PC-3 (cell line): ENCODE measurements at regions not wholly inside any gene's neighbourhood (a gene's known extent, or its start where the extent isn't known, plus 50 kb on each side); places are given as distances from the start of the nearest gene placed in this dataset.

Source experiments
- ATAC-seq: fragments of 200-7000 bp; cut with Tn5 transposase; 2 replicates; pipeline ENCODE4 v1.9.1; 2020; ENCODE audit warnings: mild to moderate bottlenecking, moderate library complexity
- BruUV-seq: library from RNA; stranded (reverse); fragments of 400-500 nt; replicated peaks from 2 replicates; lab custom pipeline; 2021; lab: Mats Ljungman, UMichigan
- CTCF ChIA-PET: fragments of 300-600 bp; sonication (Branson Sonifier 250); formaldehyde crosslinking; loops from one replicate; lab custom pipeline; 2022; ENCODE audit warnings: antibody characterized with exemption; lab: Charles Lee
- POLR2A ChIA-PET: fragments of 300-600 bp; sonication (Branson Sonifier 250); formaldehyde crosslinking; loops from one replicate; lab custom pipeline; 2022; ENCODE audit warnings: antibody characterized with exemption; ENCODE audit not compliant: unreplicated experiment; lab: Charles Lee
- DNase-seq: peaks from one replicate; pipeline ENCODE4 v3.0.0-alpha.2; 2015
- H2AFZ ChIP-seq: fragments of 300-600 bp; sonication (generic); 2 replicates; pipeline ENCODE4 v1.6.0; 2016; ENCODE audit warnings: antibody characterized with exemption, low read length
- H3F3A ChIP-seq: fragments of 300-600 bp; sonication (generic); one replicate; pipeline ENCODE4 v1.6.0; 2017; ENCODE audit warnings: antibody characterized with exemption, low read length, control low read depth, mild to moderate bottlenecking; ENCODE audit not compliant: unreplicated experiment
- H3K27ac ChIP-seq: fragments of 300-600 bp; sonication (generic); 2 replicates; pipeline ENCODE4 v1.5.1; 2016; ENCODE audit warnings: mild to moderate bottlenecking, low read length
- H3K27me3 ChIP-seq: fragments of 300-600 bp; sonication (generic); 2 replicates; pipeline ENCODE4 v1.6.1; 2016; ENCODE audit warnings: low read length, mixed read lengths
- H3K36me3 ChIP-seq: fragments of 300-600 bp; sonication (generic); 2 replicates; pipeline ENCODE4 v1.6.1; 2016; ENCODE audit warnings: low read depth, mixed run types, low read length, mixed read lengths
- H3K4me1 ChIP-seq: fragments of 300-600 bp; sonication (generic); 2 replicates; pipeline ENCODE4 v1.5.1; 2016; ENCODE audit warnings: low read length; ENCODE audit not compliant: insufficient read depth
- H3K4me2 ChIP-seq: fragments of 300-600 bp; sonication (generic); 2 replicates; pipeline ENCODE4 v1.6.0; 2016; ENCODE audit warnings: low read length
- H3K4me3 ChIP-seq: fragments of 300-600 bp; sonication (generic); 2 replicates; pipeline ENCODE4 v1.5.1; 2016; ENCODE audit warnings: mild to moderate bottlenecking, low read length, mixed read lengths
- H3K79me2 ChIP-seq: fragments of 300-600 bp; sonication (generic); 2 replicates; pipeline ENCODE4 v1.6.1; 2017; ENCODE audit warnings: low read length, mixed read lengths
- H3K9ac ChIP-seq: fragments of 300-600 bp; sonication (generic); 2 replicates; pipeline ENCODE4 v1.6.0; 2016; ENCODE audit warnings: mild to moderate bottlenecking, low read length
- H3K9me2 ChIP-seq: fragments of 300-600 bp; sonication (generic); replicated peaks from 2 replicates; pipeline ENCODE4 v1.6.1; 2016; ENCODE audit warnings: mixed run types, low read length, mixed read lengths
- H3K9me3 ChIP-seq: fragments of 300-600 bp; sonication (generic); 2 replicates; pipeline ENCODE4 v1.6.1; 2016; ENCODE audit warnings: low read length, mixed read lengths
- H4K20me1 ChIP-seq: fragments of 300-600 bp; sonication (generic); 2 replicates; pipeline ENCODE4 v1.6.1; 2016; ENCODE audit warnings: low read length, mixed read lengths
- CTCF ChIP-seq: fragments of 300-600 bp; sonication (generic); conservative IDR thresholded peaks from 2 replicates; pipeline ENCODE4 v1.5.1; 2017; ENCODE audit warnings: antibody characterized with exemption, low read depth, mild to moderate bottlenecking, low read length
- EZH2 ChIP-seq: fragments of 300-600 bp; sonication (generic); IDR thresholded peaks from one replicate; pipeline ENCODE4 v1.6.1; 2017; ENCODE audit warnings: antibody characterized with exemption, mild to moderate bottlenecking, low read length; ENCODE audit not compliant: unreplicated experiment
- EZH2phosphoT487 ChIP-seq: fragments of 300-600 bp; sonication (generic); IDR thresholded peaks from 2 replicates; pipeline ENCODE4 v1.6.1; 2018; ENCODE audit warnings: mild to moderate bottlenecking, antibody characterized with exemption, low read length, borderline replicate concordance
- intact Hi-C: fragments of 100-400 bp; cut with micrococcal nuclease; formaldehyde crosslinking; loops from 2 replicates; pipeline ENCODE4 v1.9.0; 2023

- Histone ChIP-seq H3K9me2 (no peaks in the 10 kb centered on the region), H4K20me1 (no peaks in the 10 kb centered on the region), H3K27ac (no peak overlapping the region), H3K36me3 (no peaks in the 10 kb centered on the region), H3K4me3 (no peak overlapping the region), H2AFZ (no peak overlapping the region), H3K4me1 (peaks cover 6% of the 10 kb centered on the region), H3K9me3 (no peaks in the 10 kb centered on the region), H3K9ac (no peak overlapping the region), H3K79me2 (no peaks in the 10 kb centered on the region), H3K4me2 (no peak overlapping the region), H3F3A (no peaks in the 10 kb centered on the region), H3K27me3 (no peaks in the 10 kb centered on the region)
- DNase-seq (no peak), ATAC-seq (no peak)
- BruUV-seq: no TSS peak
- ChIA-PET POLR2A (no interaction called here), CTCF (interaction anchor here (0.6 kb wide), 1 partner anchor 53 kb away, joined by 3 read pairs; no protein-coding TSS in a partner anchor)
- no peak for TF ChIP-seq EZH2
- no peak for TF ChIP-seq EZH2phosphoT487
- TF ChIP-seq CTCF: no peak
- intact Hi-C loops: no loop called here
Measured at GRCh38 chr2:44107086-44107740, 61.5 kb upstream of the PPM1B start.

- no peaks in the 10 kb centered on the region for H3K79me2 ChIP-seq
- H2AFZ ChIP-seq: no peak overlapping the region
- ChIA-PET CTCF (interaction anchor here (0.6 kb wide), 1 partner anchor 53 kb away, joined by 3 read pairs; no protein-coding TSS in a partner anchor), POLR2A (no interaction called here)
- no peak overlapping the region for H3K4me2 ChIP-seq
- no peak overlapping the region for H3K9ac ChIP-seq
- ATAC-seq (no peak), DNase-seq (no peak)
- H3K27ac ChIP-seq: no peak overlapping the region
- no peaks in the 10 kb centered on the region for H3K27me3 ChIP-seq
- peaks cover 10% of the 10 kb centered on the region for H3K4me1 ChIP-seq
- H3K4me3 ChIP-seq: no peak overlapping the region
- no peak for TF ChIP-seq CTCF
- TF ChIP-seq EZH2phosphoT487: no peak
- TF ChIP-seq EZH2: no peak
- no peaks in the 10 kb centered on the region for H3K9me3 ChIP-seq
- no peaks in the 10 kb centered on the region for H3F3A ChIP-seq
- no peaks in the 10 kb centered on the region for H3K9me2 ChIP-seq
- H3K36me3 ChIP-seq: no peaks in the 10 kb centered on the region
- no peaks in the 10 kb centered on the region for H4K20me1 ChIP-seq
- BruUV-seq: no TSS peak
- intact Hi-C loops: no loop called here
Measured at GRCh38 chr2:44107974-44108373, 60.7 kb upstream of the PPM1B start.

- no peak for ATAC-seq
- POLR2A ChIA-PET: interaction anchor here (0.6 kb wide), 1 partner anchor 92 kb away, joined by 6 read pairs; no protein-coding TSS in a partner anchor
Measured at GRCh38 chr2:44109166-44109565, 59.5 kb upstream of the PPM1B start.

More at GRCh38 chr2:44109166-44109565, 59.5 kb upstream of the PPM1B start:
- H3F3A ChIP-seq: no peaks in the 10 kb centered on the region
- no peak overlapping the region for H2AFZ ChIP-seq
- H3K36me3 ChIP-seq: no peaks in the 10 kb centered on the region
- BruUV-seq: no TSS peak
- H4K20me1 ChIP-seq: no peaks in the 10 kb centered on the region
- H3K27me3 ChIP-seq: no peaks in the 10 kb centered on the region
- no peak overlapping the region for H3K9ac ChIP-seq
- TF ChIP-seq CTCF: no peak
- no peak for TF ChIP-seq EZH2
- TF ChIP-seq EZH2phosphoT487: no peak
- CTCF ChIA-PET: no interaction called here
- no peaks in the 10 kb centered on the region for H3K9me3 ChIP-seq
- intact Hi-C loops: no loop called here
- no peak for DNase-seq
- no peak overlapping the region for H3K4me2 ChIP-seq
- peaks cover 10% of the 10 kb centered on the region for H3K4me1 ChIP-seq
- H3K27ac ChIP-seq: no peak overlapping the region
- no peaks in the 10 kb centered on the region for H3K9me2 ChIP-seq
- no peak overlapping the region for H3K4me3 ChIP-seq
- H3K79me2 ChIP-seq: no peaks in the 10 kb centered on the region
